A673 (cell line): ENCODE measurements at regions not wholly inside any gene's neighbourhood (a gene's known extent, or its start where the extent isn't known, plus 50 kb on each side); places are given as distances from the start of the nearest gene placed in this dataset.
"Not testable (repeated sequence)": the region's sequence is repeated elsewhere in the genome, so short reads cannot be mapped to it uniquely, and the experiment has no call there.

Experiments used
- BruUV-seq: library from RNA; stranded (reverse); fragments of 400-500 nt; replicated peaks from 2 replicates; lab custom pipeline; 2021; lab: Mats Ljungman, UMichigan
- CTCF ChIA-PET: fragments of 300-600 bp; sonication (Branson Sonifier 250); formaldehyde crosslinking; loops from one replicate; lab custom pipeline; 2022; ENCODE audit warnings: antibody characterized with exemption; lab: Charles Lee
- POLR2A ChIA-PET: fragments of 300-600 bp; sonication (Branson Sonifier 250); formaldehyde crosslinking; loops from one replicate; lab custom pipeline; 2022; ENCODE audit warnings: antibody characterized with exemption; ENCODE audit not compliant: low non-redundant PET; lab: Charles Lee
- DNase-seq: peaks from one replicate; pipeline ENCODE4 v3.0.0-alpha.2; 2015; ENCODE audit warnings: low spot score
- H3K27ac ChIP-seq: fragments of 200-600 bp; sonication (generic); 2 replicates; pipeline ENCODE4 v1.5.1; 2016; ENCODE audit warnings: mixed run types, low read depth, mild to moderate bottlenecking, mixed read lengths, antibody characterized with exemption, low read length; ENCODE audit not compliant: poor library complexity, severe bottlenecking
- H3K27me3 ChIP-seq: fragments of 200-600 bp; sonication (generic); replicated peaks from 2 replicates; pipeline ENCODE4 v1.6.1; 2017; ENCODE audit warnings: mixed run types, low read depth, mild to moderate bottlenecking, mixed read lengths, antibody characterized with exemption, low read length; ENCODE audit not compliant: insufficient read depth, poor library complexity
- H3K36me3 ChIP-seq: fragments of 200-600 bp; sonication (generic); 2 replicates; pipeline ENCODE4 v1.6.1; 2016; ENCODE audit warnings: mixed run types, mild to moderate bottlenecking, mixed read lengths, antibody characterized with exemption, low read length; ENCODE audit not compliant: insufficient read depth, poor library complexity, severe bottlenecking
- H3K4me1 ChIP-seq: fragments of 200-600 bp; sonication (generic); 2 replicates; pipeline ENCODE4 v1.6.1; 2017; ENCODE audit warnings: mixed run types, mild to moderate bottlenecking, mixed read lengths, antibody characterized with exemption, low read length; ENCODE audit not compliant: insufficient read depth, poor library complexity, severe bottlenecking
- H3K4me3 ChIP-seq: fragments of 200-600 bp; sonication (generic); 2 replicates; pipeline ENCODE4 v1.5.1; 2016; ENCODE audit warnings: low read depth, mixed run types, mild to moderate bottlenecking, mixed read lengths, low read length; ENCODE audit not compliant: poor library complexity, severe bottlenecking
- H3K9me3 ChIP-seq: fragments of 200-600 bp; sonication (generic); 2 replicates; pipeline ENCODE4 v1.6.1; 2016; ENCODE audit warnings: mixed run types, low read depth, mild to moderate bottlenecking, mixed read lengths, antibody characterized with exemption, low read length; ENCODE audit not compliant: poor library complexity, severe bottlenecking
- EZH2 ChIP-seq: fragments of 200-600 bp; sonication (generic); IDR thresholded peaks from 2 replicates; pipeline ENCODE4 v1.6.1; 2017; ENCODE audit warnings: borderline replicate concordance, low read depth, mild to moderate bottlenecking, mixed read lengths, antibody characterized with exemption, low read length; ENCODE audit not compliant: poor library complexity, severe bottlenecking
- intact Hi-C: fragments of 100-400 bp; cut with micrococcal nuclease; formaldehyde crosslinking; loops from one replicate; pipeline ENCODE4 v1.10.0; 2022; ENCODE audit not compliant: unreplicated experiment
- TF ChIP-seq, protein P1 (sequence below): fragments of 300-800, 200-600 bp; sonication (generic); conservative IDR thresholded peaks from 2 replicates; pipeline ENCODE4 v1.5.1; 2017; ENCODE audit warnings: low read depth, mild to moderate bottlenecking, antibody characterized with exemption, low read length, moderate library complexity, mixed read lengths

DNA sequence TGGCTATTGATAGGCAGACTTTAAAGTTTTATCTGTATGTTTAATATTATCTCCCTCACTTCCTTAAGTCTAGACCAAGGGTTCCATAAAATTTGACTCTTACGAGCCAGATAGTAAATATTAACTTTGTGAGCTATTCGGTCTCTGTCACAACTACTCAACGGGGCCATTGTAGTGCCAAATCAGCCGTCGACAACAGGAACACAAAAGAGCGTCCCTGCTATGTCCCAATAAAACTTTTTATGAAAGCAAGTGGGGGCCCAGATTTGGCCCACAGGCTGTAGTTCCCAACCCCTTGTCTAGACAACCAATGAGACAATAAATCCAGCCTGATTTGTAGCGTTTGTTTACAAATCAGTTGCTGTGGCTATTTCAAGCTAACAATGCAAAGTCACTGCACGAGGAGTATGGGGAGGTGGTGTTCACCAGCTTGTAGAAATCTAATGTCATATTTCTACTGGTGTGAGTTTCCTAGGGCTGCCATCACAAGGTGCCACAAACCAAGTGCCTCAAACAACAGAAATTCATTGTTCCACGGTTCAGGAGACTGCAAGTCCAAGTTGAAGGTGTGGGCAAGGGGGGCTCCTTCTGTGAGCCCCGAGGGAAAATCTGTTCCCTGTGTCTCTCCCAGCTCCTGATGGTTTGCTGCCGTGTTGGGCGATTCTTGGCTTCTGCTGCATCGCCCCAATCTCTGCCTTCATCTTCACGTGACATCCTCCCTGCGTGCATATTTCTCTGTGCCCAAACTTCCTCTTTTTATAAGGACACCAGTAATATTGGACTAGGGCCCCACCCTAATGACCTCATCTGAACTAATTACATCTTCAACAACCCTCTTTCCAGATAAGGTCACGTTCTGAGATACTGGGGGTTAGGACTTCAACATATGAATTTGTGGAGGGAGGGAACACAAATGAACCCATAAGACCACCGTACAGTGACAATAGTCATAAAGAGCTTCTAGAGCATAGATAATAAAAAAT is 356.0 kb upstream of the JARID2 start:
- H3K27me3 ChIP-seq = no peaks in the 10 kb centered on the region
- ChIA-PET CTCF (no interaction called here), POLR2A (no interaction called here)
- intact Hi-C loops = no loop called here
- no peak overlapping the region for H3K27ac ChIP-seq
- H3K36me3 ChIP-seq = no peaks in the 10 kb centered on the region
- H3K4me3 ChIP-seq = no peak overlapping the region
- H3K4me1 ChIP-seq = no peaks in the 10 kb centered on the region
- no peaks in the 10 kb centered on the region for H3K9me3 ChIP-seq
- DNase-seq = no peak
- no peak for TF ChIP-seq EZH2
- TF ChIP-seq, protein P1, sequence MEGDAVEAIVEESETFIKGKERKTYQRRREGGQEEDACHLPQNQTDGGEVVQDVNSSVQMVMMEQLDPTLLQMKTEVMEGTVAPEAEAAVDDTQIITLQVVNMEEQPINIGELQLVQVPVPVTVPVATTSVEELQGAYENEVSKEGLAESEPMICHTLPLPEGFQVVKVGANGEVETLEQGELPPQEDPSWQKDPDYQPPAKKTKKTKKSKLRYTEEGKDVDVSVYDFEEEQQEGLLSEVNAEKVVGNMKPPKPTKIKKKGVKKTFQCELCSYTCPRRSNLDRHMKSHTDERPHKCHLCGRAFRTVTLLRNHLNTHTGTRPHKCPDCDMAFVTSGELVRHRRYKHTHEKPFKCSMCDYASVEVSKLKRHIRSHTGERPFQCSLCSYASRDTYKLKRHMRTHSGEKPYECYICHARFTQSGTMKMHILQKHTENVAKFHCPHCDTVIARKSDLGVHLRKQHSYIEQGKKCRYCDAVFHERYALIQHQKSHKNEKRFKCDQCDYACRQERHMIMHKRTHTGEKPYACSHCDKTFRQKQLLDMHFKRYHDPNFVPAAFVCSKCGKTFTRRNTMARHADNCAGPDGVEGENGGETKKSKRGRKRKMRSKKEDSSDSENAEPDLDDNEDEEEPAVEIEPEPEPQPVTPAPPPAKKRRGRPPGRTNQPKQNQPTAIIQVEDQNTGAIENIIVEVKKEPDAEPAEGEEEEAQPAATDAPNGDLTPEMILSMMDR = no peak
- BruUV-seq = no TSS peak

DNA sequence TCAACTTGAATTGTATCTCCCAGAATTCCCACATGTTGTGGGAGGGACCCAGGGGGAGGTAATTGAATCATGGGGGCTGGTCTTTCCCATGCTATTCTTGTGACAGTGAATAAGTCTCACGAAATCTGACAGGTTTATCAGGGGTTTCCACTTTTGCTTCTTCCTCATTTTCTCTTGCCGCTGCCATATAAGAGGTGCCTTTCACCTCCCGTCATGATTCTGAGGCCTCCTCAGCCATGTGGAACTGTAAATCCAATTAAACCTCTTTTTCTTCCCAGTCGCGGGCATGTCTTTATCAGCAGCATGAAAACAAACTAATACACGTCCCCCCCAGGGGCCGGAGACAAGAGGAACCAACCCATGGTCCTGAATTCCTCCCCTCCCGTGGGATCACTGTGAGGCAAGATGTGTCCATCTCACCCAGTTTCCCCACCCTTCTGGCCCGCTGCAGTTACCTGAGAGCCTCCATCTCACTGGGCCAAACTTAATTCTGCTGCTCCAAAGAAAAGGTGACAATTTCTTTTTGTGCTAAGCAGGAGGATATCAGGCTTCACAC is 354.0 kb upstream of the JARID2 start:
- POLR2A ChIA-PET = not testable (repeated sequence)

DNA sequence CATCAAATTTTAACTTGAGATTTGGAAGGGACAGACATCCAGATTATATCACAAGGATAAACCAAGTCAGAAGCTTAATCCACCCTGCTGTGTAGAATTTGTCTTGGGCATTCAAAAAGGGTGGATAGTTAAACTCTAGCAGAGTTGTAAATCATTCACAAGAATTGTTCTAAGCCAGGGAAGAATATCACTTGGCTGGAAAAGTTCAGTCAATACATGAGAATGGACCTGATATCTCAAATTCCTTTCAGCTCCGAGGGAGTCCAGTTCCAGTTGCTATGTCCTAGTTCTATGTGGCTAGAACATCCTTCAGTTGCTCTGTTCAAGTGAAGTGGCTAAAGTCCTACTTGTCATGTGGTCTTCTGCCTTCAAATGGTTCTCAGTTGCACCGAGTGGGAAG is 351.8 kb upstream of the JARID2 start:
- intact Hi-C loops = no loop called here
- BruUV-seq = no TSS peak
- Histone ChIP-seq H3K27ac (no peak overlapping the region), H3K4me3 (no peak overlapping the region), H3K9me3 (no peaks in the 10 kb centered on the region), H3K4me1 (no peaks in the 10 kb centered on the region), H3K27me3 (no peaks in the 10 kb centered on the region), H3K36me3 (no peaks in the 10 kb centered on the region)
- TF ChIP-seq, protein P1 = no peak
- no peak for TF ChIP-seq EZH2
- POLR2A ChIA-PET = no interaction called here
- DNase-seq = no peak
- CTCF ChIA-PET = no interaction called here

More for the DNA sequence above, 354.0 kb upstream of the JARID2 start:
- H3K27me3 ChIP-seq, H3K4me3 ChIP-seq, intact Hi-C loops, H3K27ac ChIP-seq, DNase-seq, BruUV-seq, H3K4me1 ChIP-seq, H3K36me3 ChIP-seq, CTCF ChIA-PET, H3K9me3 ChIP-seq: not testable (repeated sequence)
